Stimulated activated memory B cell treated with anti-CD40 and anti-IgM and Interleukin-4, amounts not matched to agents 10 μg/mL and 1 μg/mL and 100 μg/mL, for 72 hours (primary cell): ENCODE measurements at regions not wholly inside any gene's neighbourhood (a gene's known extent, or its start where the extent isn't known, plus 50 kb on each side); places are given as distances from the start of the nearest gene placed in this dataset.

Experiments used
- ATAC-seq: fragments of 150-1000 bp; cut with Tn5 transposase; 2 replicates; pipeline ENCODE4 v1.10.0; 2021
- H3K27ac Mint-ChIP-seq: one replicate; pipeline ENCODE4 v1.8.0; 2022; ENCODE audit warnings: mild to moderate bottlenecking, mixed read lengths
- H3K27me3 Mint-ChIP-seq: one replicate; pipeline ENCODE4 v1.8.0; 2022; ENCODE audit warnings: mixed read lengths
- H3K36me3 Mint-ChIP-seq: one replicate; pipeline ENCODE4 v1.8.0; 2022; ENCODE audit warnings: mixed read lengths
- H3K4me1 Mint-ChIP-seq: one replicate; pipeline ENCODE4 v1.8.0; 2022; ENCODE audit warnings: mixed read lengths
- H3K4me3 Mint-ChIP-seq: one replicate; pipeline ENCODE4 v1.8.0; 2022; ENCODE audit warnings: mild to moderate bottlenecking, moderate library complexity, mixed read lengths
- H3K9me3 Mint-ChIP-seq: one replicate; pipeline ENCODE4 v1.8.0; 2022; ENCODE audit warnings: mixed read lengths

DNA sequence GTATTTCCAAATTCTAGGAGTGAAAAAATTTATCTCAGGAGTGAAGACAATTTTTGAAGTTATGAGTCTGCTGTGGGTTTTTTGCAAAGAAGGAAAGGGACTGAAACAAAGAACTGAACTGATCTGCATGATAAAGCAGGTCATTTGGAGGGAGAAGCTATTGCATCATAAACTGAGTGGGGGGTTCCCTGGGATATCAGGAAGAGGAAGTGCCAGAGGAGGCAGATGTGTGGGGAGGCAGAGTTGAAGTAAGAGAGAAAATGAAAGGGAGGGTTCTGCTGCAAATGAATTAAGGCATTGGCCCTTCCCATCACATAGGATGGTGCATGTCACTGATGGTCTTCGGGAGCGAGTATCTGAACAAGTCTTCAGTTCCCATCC is 379.2 kb downstream of the VPS13C start:
- Mint-ChIP-seq H3K36me3 (no peaks in the 10 kb centered on the region), H3K9me3 (peaks cover 4% of the 10 kb centered on the region), H3K4me1 (no peaks in the 10 kb centered on the region), H3K27ac (no peak overlapping the region), H3K27me3 (peaks cover 10% of the 10 kb centered on the region), H3K4me3 (no peak overlapping the region)
- ATAC-seq: peak; percentile 31

DNA sequence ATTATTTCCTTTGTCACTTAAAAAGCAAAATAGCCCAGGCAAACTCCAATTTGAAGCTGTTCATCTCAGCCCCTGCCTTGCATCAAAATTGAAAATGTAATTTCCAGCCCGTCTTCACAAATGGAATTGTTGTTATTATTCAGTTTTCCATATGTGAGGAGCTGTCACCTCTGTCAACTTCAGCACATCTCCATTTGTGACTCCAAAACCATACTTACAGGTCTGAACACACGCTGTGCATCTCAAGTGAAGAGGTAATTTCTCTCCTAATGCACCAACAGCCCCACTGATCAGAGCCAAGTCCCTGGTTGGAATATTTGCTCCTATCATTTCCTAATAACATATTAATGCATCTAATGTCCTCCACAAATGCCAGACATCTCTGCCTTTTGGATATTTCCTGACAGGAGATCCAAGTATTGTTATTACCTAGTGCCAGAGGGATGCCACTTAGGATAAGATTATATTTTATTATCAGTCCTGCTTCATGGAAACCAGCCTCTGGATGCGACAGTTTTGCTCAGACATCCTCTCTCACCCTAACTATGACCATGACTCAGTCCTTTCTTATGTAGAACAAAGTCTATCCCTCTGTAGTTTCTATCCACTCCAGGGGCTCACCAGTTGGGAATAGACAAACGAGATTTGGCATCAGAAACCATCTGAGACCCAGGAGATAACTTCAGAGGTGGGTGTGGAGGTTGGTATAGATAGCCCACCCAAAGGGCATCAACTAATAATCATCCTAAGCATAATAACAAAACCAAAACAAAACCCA is 379.8 kb downstream of the VPS13C start:
- ATAC-seq: no peak
- H3K36me3 Mint-ChIP-seq: no peaks in the 10 kb centered on the region
- no peak overlapping the region for H3K4me3 Mint-ChIP-seq
- H3K9me3 Mint-ChIP-seq: peaks cover 4% of the 10 kb centered on the region
- H3K4me1 Mint-ChIP-seq: no peaks in the 10 kb centered on the region
- H3K27ac Mint-ChIP-seq: no peak overlapping the region
- H3K27me3 Mint-ChIP-seq: peaks cover 10% of the 10 kb centered on the region

- H3K4me3 Mint-ChIP-seq: no peak overlapping the region
- ATAC-seq: no peak
Observed at GRCh38 chr15:61671736-61672135, 388.5 kb downstream of the VPS13C start.

GRCh38 chr15:61668444-61668843 is 391.8 kb downstream of the VPS13C start:
- H3K27ac Mint-ChIP-seq: no peak overlapping the region
- H3K27me3 Mint-ChIP-seq: peaks cover 26% of the 10 kb centered on the region
- no peaks in the 10 kb centered on the region for H3K36me3 Mint-ChIP-seq
- no peak for ATAC-seq
- H3K9me3 Mint-ChIP-seq: no peaks in the 10 kb centered on the region
- no peak overlapping the region for H3K4me3 Mint-ChIP-seq
- H3K4me1 Mint-ChIP-seq: no peaks in the 10 kb centered on the region

More at GRCh38 chr15:61671736-61672135, 388.5 kb downstream of the VPS13C start:
- Mint-ChIP-seq H3K9me3 (peaks cover under 1% of the 10 kb centered on the region), H3K27ac (no peak overlapping the region), H3K27me3 (peaks cover 4% of the 10 kb centered on the region), H3K4me1 (no peaks in the 10 kb centered on the region), H3K36me3 (no peaks in the 10 kb centered on the region)

- H3K4me1 Mint-ChIP-seq: no peaks in the 10 kb centered on the region
- H3K27me3 Mint-ChIP-seq: peaks cover 37% of the 10 kb centered on the region
- no peak overlapping the region for H3K4me3 Mint-ChIP-seq
- no peak for ATAC-seq
- H3K9me3 Mint-ChIP-seq: peaks cover 5% of the 10 kb centered on the region
- no peak overlapping the region for H3K27ac Mint-ChIP-seq
- H3K36me3 Mint-ChIP-seq: no peaks in the 10 kb centered on the region
Observed at GRCh38 chr15:61661791-61662190, 398.5 kb downstream of the VPS13C start.

DNA sequence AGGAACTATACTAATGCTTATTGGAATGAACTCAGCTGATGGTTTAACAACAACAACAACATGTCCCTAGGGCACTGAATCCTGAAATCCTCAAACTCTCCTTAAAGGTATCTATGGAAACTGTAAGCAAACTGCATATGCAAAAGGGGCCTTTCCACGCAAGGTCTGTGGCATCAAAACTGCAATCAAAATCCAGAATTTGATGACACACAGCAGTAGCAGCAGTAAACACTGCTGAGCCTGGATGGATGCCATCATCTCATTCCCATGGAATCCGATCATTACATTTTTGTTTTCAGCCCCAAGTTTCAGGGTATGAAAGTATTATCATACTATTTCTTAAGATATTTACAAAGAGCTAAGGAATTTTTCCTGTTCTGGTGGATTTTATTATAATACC is 399.7 kb downstream of the VPS13C start:
- Mint-ChIP-seq H3K27ac (no peak overlapping the region), H3K9me3 (peaks cover 5% of the 10 kb centered on the region), H3K4me1 (no peaks in the 10 kb centered on the region), H3K4me3 (no peak overlapping the region), H3K27me3 (peaks cover 27% of the 10 kb centered on the region), H3K36me3 (no peaks in the 10 kb centered on the region)
- ATAC-seq: no peak

DNA sequence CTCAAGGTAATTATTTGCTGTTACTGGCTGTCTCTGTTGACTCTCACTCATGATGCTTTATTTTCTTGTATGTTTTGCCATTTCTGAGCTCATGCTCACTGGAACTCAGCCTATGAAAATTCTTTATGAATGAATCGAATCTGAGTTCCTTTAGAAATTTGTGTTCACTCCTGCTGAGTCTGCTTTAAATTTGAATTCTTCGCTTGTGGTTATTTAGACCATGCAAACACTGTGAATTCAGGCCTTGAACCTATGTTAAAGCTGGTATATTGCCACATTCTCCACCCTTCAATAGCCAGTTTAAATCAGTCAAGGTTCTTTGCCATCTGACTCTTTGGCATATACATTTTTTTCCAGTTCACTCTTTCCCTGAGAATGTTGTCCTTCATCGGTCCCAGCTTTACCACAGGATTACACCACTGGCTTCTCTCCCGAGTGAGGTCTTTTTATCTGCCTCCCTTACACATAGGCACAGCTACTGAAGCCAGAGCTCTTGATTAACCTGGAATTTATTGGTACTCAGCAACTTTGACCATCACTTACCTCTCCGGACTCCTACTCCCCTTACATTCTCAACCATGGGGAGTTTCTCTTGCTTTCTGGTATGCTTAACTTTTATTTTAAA is 400.6 kb downstream of the VPS13C start:
- no peaks in the 10 kb centered on the region for H3K36me3 Mint-ChIP-seq
- H3K27ac Mint-ChIP-seq: no peak overlapping the region

GRCh38 chr15:61657461-61657860 is 402.8 kb downstream of the VPS13C start:
- H3K4me1 Mint-ChIP-seq: no peaks in the 10 kb centered on the region
- H3K36me3 Mint-ChIP-seq: no peaks in the 10 kb centered on the region
- no peak overlapping the region for H3K27ac Mint-ChIP-seq
- no peak overlapping the region for H3K4me3 Mint-ChIP-seq
- peaks cover 5% of the 10 kb centered on the region for H3K9me3 Mint-ChIP-seq
- no peak for ATAC-seq
- H3K27me3 Mint-ChIP-seq: peaks cover 10% of the 10 kb centered on the region

More for the DNA sequence above, 400.6 kb downstream of the VPS13C start:
- Mint-ChIP-seq H3K4me1 (no peaks in the 10 kb centered on the region), H3K27me3 (peaks cover 18% of the 10 kb centered on the region), H3K4me3 (no peak overlapping the region), H3K9me3 (peaks cover 5% of the 10 kb centered on the region)
- no peak for ATAC-seq

DNA sequence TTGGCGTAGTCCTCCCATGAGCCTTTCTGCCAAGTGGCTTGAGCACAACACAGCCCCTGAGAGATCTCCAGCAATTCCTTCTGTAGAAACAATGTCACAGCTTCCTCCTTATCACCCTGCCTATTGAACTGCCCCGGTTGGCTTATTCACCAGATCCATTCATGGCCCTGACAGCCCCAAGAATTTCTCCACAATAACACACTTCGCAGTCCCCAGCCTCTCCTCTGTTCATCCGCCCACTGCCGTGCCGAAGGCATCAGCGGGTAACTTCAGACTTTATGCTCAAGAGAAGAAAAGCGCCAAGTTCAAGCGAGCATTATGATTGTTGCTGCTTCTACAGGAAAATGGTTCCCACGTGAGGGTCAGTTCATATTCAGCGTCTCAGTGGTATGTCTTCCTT is 403.9 kb downstream of the VPS13C start:
- ATAC-seq: no peak
- Mint-ChIP-seq H3K27me3 (no peaks in the 10 kb centered on the region), H3K27ac (no peak overlapping the region), H3K4me3 (no peak overlapping the region), H3K4me1 (no peaks in the 10 kb centered on the region), H3K36me3 (no peaks in the 10 kb centered on the region), H3K9me3 (peaks cover 5% of the 10 kb centered on the region)

- Mint-ChIP-seq H3K4me1 (no peaks in the 10 kb centered on the region), H3K27me3 (no peaks in the 10 kb centered on the region), H3K27ac (no peak overlapping the region), H3K36me3 (no peaks in the 10 kb centered on the region), H3K9me3 (peaks cover 5% of the 10 kb centered on the region), H3K4me3 (no peak overlapping the region)
- no peak for ATAC-seq
Observed at GRCh38 chr15:61655881-61656280, 404.4 kb downstream of the VPS13C start.

DNA sequence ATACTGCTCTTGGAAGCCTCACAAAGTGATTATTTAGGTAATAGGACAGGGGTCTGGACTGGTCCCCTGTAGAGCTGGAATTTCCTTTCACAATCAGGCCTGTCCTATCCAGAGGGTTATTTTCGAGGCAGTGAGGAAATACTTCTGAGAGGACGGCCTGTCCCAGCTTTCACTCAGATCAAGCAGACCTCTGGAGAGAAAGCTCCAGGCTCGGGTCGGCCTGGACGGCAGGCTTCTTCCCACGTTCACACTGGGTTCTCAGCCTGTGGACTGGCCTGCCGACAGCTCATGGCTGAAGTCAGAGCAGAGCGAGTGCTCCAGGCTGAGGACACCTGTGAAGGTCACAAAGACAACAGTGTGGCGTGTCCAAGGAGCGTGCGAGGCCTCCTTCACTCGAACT is 405.3 kb downstream of the VPS13C start:
- Mint-ChIP-seq H3K27ac (no peak overlapping the region), H3K4me1 (no peaks in the 10 kb centered on the region), H3K36me3 (no peaks in the 10 kb centered on the region), H3K27me3 (no peaks in the 10 kb centered on the region), H3K4me3 (no peak overlapping the region), H3K9me3 (peaks cover 5% of the 10 kb centered on the region)
- ATAC-seq: peak; percentile 9

- Mint-ChIP-seq H3K4me3 (no peak overlapping the region), H3K9me3 (peaks cover 5% of the 10 kb centered on the region), H3K4me1 (no peaks in the 10 kb centered on the region), H3K36me3 (no peaks in the 10 kb centered on the region), H3K27me3 (no peaks in the 10 kb centered on the region), H3K27ac (no peak overlapping the region)
- ATAC-seq: no peak
Observed at GRCh38 chr15:61654002-61654740, 406.1 kb downstream of the VPS13C start.

GRCh38 chr15:61653110-61653509 is 407.1 kb downstream of the VPS13C start:
- no peak for ATAC-seq
- no peaks in the 10 kb centered on the region for H3K9me3 Mint-ChIP-seq
- H3K27ac Mint-ChIP-seq: no peak overlapping the region
- H3K4me3 Mint-ChIP-seq: no peak overlapping the region
- no peaks in the 10 kb centered on the region for H3K36me3 Mint-ChIP-seq
- no peaks in the 10 kb centered on the region for H3K4me1 Mint-ChIP-seq
- no peaks in the 10 kb centered on the region for H3K27me3 Mint-ChIP-seq

- Mint-ChIP-seq H3K9me3 (no peaks in the 10 kb centered on the region), H3K36me3 (no peaks in the 10 kb centered on the region), H3K4me1 (no peaks in the 10 kb centered on the region), H3K27ac (no peak overlapping the region), H3K27me3 (no peaks in the 10 kb centered on the region), H3K4me3 (no peak overlapping the region)
- no peak for ATAC-seq
Observed at GRCh38 chr15:61651267-61651666, 409.0 kb downstream of the VPS13C start.

DNA sequence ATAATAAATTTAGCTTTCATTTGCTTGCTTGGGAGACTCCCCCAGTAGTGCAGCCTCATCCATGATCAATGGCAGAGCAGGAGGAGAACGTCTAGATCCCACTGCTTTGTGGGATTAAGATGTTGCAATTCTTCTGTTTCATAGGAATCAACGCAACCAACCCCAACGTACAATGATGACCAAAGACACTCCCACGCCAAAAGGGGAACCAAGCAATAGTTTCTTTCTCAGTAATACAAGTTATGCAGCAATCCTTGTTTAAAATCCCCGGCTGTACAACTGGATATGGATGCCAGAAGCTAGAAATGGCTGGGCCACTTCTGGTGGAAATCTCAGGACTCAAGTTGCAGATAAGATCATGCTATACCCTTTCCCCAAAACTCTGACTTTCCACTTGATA is 411.2 kb downstream of the VPS13C start:
- H3K27me3 Mint-ChIP-seq: no peaks in the 10 kb centered on the region
- no peaks in the 10 kb centered on the region for H3K4me1 Mint-ChIP-seq
- no peaks in the 10 kb centered on the region for H3K9me3 Mint-ChIP-seq
- no peak for ATAC-seq
- H3K36me3 Mint-ChIP-seq: no peaks in the 10 kb centered on the region
- no peak overlapping the region for H3K4me3 Mint-ChIP-seq
- no peak overlapping the region for H3K27ac Mint-ChIP-seq

- no peaks in the 10 kb centered on the region for H3K9me3 Mint-ChIP-seq
- no peak for ATAC-seq
- H3K27me3 Mint-ChIP-seq: no peaks in the 10 kb centered on the region
- H3K36me3 Mint-ChIP-seq: no peaks in the 10 kb centered on the region
- H3K4me1 Mint-ChIP-seq: no peaks in the 10 kb centered on the region
- no peak overlapping the region for H3K27ac Mint-ChIP-seq
- no peak overlapping the region for H3K4me3 Mint-ChIP-seq
Observed at GRCh38 chr15:61644550-61644949, 415.4 kb upstream of the RORA start.
